HG02798 (cell line): ENCODE measurements at regions not wholly inside any gene's neighbourhood (a gene's known extent, or its start where the extent isn't known, plus 50 kb on each side); places are given as distances from the start of the nearest gene placed in this dataset.

ENCODE experiments used
- ATAC-seq: cut with Tn5 transposase; IDR thresholded peaks from one replicate; pipeline ENCODE4 v1.9.1; 2021; ENCODE audit warnings: mild to moderate bottlenecking; ENCODE audit not compliant: unreplicated experiment, poor library complexity

DNA sequence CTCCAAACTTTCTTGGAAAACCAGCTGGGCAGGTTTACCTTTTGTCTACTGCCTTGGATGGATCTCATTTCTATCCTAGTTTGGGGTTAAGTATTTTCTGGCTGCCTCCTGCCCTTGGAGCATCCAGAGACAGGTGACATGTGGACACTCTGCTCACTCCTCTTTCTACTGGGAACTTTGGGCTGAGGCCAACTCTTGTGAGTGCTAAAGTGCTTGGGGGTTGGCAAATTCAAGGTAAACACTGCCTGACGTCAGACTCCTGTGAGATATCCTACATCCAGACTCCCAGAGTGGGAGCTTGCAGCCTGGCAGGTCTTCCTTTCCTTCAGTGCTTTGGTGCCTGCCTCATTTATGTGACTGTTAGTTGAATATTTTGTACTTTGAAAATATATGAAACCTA, 388.1 kb downstream of the KCNRG start:
- no peak for ATAC-seq

DNA sequence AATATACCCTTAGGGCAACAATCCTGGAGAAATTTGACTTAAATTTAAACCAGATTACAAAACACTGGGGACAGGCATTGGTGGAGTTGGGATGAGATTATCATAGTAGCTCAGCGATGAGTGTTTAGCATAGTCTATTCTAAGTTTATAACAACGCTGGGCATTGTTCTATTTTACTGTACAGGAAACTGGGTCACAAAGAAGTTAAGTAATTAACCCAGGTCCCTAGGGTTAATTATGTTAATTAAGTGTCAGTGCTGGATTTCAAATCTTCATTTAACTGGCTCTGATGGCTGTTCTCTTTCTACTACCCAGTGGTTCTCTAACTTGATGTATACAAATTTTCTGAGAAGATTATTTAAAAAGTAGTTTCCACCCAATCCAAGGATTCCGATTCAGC, 388.9 kb downstream of the KCNRG start:
- no peak for ATAC-seq

GRCh38 chr13:50404769-50405168, 389.5 kb downstream of the KCNRG start:
- no peak for ATAC-seq

- no peak for ATAC-seq
These were observed 391.6 kb downstream of the KCNRG start for GRCh38 chr13:50406831-50407230.

- no peak for ATAC-seq
These were observed 392.8 kb downstream of the KCNRG start for GRCh38 chr13:50408068-50408467.

DNA sequence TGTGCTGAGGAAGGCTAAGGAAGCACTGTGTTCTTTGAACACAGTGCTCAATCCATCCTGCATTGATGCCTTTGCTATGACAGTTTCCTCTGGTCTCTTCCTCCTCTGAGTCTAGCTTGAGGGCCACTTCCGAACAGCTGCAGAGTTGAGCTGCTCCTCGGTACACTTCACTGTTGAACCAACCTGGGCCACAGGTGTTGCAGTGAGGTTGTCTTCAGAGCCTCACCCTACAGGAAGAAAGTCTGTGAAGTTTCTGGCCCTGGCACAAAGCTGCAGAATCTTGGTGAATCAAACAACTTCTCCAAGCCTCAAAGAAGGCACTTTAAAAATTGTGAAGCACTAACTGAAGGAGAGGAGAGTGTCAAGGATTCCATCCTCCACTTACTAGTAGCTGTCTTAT, 394.0 kb downstream of the KCNRG start:
- no peak for ATAC-seq

GRCh38 chr13:50410921-50411746, 395.9 kb downstream of the KCNRG start:
- ATAC-seq, result no peak

DNA sequence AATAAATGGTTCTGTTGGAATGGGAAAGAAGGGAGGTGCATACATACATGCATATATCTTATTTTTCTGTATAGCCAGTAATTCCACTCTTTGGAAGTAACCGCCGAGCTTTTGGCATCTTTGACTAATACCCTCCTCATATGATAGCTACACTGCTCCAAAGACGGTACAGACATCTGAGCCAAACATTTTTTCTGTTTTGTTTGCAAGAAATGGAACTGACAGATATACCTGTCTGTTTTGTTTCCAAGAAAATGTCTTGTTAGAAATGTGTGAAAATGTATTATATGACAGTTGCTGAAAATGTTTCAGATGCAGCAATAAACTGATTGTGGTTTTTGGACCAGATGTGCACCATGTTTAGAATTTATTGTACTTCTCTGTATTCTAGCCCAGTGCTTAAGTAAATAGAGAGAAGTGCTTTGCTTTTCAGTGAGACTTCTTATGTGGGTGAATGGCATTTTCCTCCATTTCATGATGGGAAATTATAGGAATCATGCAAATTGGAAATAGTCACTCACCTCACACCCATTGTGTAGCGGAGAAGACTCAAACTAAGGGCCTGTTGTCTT, 396.9 kb downstream of the KCNRG start:
- ATAC-seq, result no peak

- ATAC-seq, result no peak
These were observed 399.4 kb downstream of the KCNRG start for GRCh38 chr13:50414640-50415039.

GRCh38 chr13:50415428-50415827, 400.2 kb downstream of the KCNRG start:
- no peak for ATAC-seq

GRCh38 chr13:50417597-50417996, 402.4 kb downstream of the KCNRG start:
- no peak for ATAC-seq

GRCh38 chr13:50419331-50419865, 404.2 kb downstream of the KCNRG start:
- no peak for ATAC-seq

DNA sequence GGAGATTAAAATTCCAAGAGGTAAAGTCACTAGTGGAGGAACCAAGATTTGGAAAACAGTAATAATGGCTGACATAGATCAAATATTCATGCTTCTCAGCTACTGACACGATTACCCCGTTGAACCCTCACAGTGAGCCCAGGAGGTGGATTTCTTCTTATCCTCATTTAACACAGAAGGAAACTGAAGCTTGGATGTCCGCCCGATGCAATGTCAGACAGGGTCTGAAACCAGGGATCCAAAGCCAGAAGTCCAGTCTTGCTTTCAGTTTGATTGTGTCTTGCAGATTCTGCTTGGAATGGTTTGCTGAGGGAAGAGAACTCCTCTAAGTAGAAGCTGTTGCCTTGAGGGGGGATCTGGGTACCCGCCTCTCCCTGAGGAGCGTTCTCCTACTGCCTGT, 404.7 kb downstream of the KCNRG start:
- no peak for ATAC-seq

DNA sequence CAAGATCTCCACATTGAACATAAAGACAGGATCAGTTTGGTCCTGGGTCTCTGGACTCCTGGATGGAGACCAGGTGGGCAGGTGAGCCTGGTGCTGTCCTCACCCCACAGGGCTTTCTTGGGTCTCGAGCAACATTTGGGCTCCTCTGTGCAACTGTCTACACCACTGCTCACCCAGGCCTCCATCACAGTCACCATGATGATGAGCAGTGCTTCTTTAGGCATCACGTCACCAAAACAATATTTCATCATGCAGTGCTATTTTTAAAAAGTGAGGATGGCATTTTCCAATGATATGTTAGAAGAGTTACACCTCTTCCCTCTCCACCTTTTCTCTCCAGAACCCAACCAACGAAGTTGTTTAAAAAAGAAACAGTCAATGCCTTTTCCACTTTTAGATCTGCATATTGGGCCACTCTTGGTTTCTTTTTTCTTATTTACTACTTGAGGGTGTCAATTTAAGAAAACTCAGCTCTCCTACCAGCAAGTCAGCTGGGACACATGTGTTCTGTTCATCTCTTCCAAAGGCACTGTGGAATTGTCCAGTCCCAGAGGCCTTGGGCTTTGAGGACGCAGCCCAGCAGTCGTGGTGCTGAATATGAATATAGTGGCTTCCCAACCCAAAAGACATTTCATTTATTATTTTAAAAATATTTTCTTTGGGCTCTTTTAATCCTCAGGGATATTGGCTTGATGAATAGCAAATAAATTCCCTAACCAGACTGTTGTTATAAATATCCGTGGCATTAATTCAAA, 405.7 kb downstream of the KCNRG start:
- no peak for ATAC-seq

DNA sequence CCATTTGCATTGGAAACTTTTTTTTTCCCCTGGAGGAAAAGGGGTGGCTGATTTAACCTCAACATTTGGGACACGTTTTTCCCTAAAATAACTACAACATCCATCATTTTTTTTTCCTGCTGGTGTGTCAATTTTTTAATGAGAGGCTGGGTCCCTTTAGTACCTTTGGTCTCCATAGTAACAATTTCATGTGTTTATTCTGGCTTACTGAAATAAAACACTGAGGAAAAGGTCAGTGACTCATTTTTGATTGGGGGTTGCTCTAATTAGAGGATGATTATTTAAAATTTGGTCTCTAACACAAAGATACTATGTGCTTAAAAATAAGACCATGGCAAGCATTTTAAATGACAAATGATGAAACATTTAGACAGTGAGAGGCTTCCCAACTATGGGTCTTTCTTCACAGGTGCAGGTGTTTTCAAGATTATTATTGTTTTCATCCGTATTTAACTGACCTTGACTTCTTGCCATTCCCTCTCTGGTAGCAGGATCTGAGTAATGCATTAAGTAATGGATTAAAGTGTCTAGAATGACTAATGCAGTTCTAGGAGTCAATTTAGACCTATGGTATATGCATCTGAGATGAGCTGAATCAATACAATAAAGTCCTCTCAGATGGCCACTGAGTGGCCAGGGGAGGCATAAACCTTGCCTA, 406.4 kb downstream of the KCNRG start:
- no peak for ATAC-seq

GRCh38 chr13:50422181-50423148, 407.2 kb downstream of the KCNRG start:
- ATAC-seq, result no peak

DNA sequence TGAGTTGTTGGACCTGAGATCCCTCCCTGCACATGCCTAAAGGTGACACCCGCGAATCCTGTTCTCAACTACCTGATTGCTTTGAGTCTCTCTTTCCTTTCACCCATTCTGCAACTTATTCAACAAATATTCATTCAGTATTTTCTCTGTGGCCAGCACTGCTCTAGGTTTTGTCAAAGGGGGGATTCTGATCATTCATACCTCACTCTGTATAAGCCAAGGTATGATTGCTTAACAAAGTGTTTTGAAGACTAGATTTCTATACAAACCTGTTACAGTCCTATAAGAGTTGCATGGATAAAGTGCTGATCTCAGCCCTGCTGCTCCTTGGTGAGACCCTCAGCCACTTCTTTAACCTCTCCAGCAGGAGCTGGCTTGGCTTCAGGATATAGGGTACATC, 409.7 kb downstream of the KCNRG start:
- ATAC-seq, result no peak

GRCh38 chr13:50425772-50426171, 410.5 kb downstream of the KCNRG start:
- no peak for ATAC-seq

GRCh38 chr13:50426927-50427326, 411.7 kb downstream of the KCNRG start:
- ATAC-seq, result no peak
